H9 (cell line): ENCODE measurements at regions not wholly inside any gene's neighbourhood (a gene's known extent, or its start where the extent isn't known, plus 50 kb on each side); places are given as distances from the start of the nearest gene placed in this dataset.

Experiments
- DNase-seq: peaks from one replicate; pipeline ENCODE4 v3.0.0-alpha.2; 2017
- H2AFZ ChIP-seq: one replicate; pipeline ENCODE4 v1.6.1; 2013; ENCODE audit warnings: mild to moderate bottlenecking, low read length, control low read depth, moderate library complexity
- H2AK5ac ChIP-seq: 2 replicates; pipeline ENCODE4 v1.6.1; 2013; ENCODE audit warnings: low read length, control low read depth, mixed read lengths; ENCODE audit not compliant: insufficient read length
- H2BK120ac ChIP-seq: one replicate; pipeline ENCODE4 v1.6.1; 2013; ENCODE audit warnings: low read depth, mild to moderate bottlenecking, low read length, control low read depth, inconsistent platforms; ENCODE audit not compliant: poor library complexity, severe bottlenecking
- H2BK12ac ChIP-seq: 2 replicates; pipeline ENCODE4 v1.6.1; 2013; ENCODE audit warnings: low read length, control low read depth, mixed read lengths, low read depth; ENCODE audit not compliant: insufficient read length
- H2BK15ac ChIP-seq: 2 replicates; pipeline ENCODE4 v1.6.1; 2013; ENCODE audit warnings: low read depth, low read length, control low read depth
- H2BK20ac ChIP-seq: one replicate; pipeline ENCODE4 v1.6.1; 2013; ENCODE audit warnings: low read depth, mild to moderate bottlenecking, low read length, control low read depth, inconsistent platforms; ENCODE audit not compliant: poor library complexity, severe bottlenecking
- H2BK5ac ChIP-seq: 2 replicates; pipeline ENCODE4 v1.6.1; 2013; ENCODE audit warnings: low read length, control low read depth, mixed read lengths; ENCODE audit not compliant: insufficient read length
- H3K14ac ChIP-seq: 2 replicates; pipeline ENCODE4 v1.6.1; 2013; ENCODE audit warnings: low read length, control low read depth; ENCODE audit not compliant: insufficient read depth
- H3K18ac ChIP-seq: 2 replicates; pipeline ENCODE4 v1.6.1; 2013; ENCODE audit warnings: low read depth, mild to moderate bottlenecking, mixed read lengths, low read length, control low read depth; ENCODE audit not compliant: insufficient read length
- H3K23ac ChIP-seq: 2 replicates; pipeline ENCODE4 v1.6.1; 2013; ENCODE audit warnings: low read length, control low read depth, mixed read lengths, low read depth; ENCODE audit not compliant: insufficient read length
- H3K23me2 ChIP-seq: 2 replicates; pipeline ENCODE4 v1.6.1; 2013; ENCODE audit warnings: low read depth, mild to moderate bottlenecking, mixed read lengths, low read length, control low read depth; ENCODE audit not compliant: insufficient read length, poor library complexity, severe bottlenecking
- H3K27ac ChIP-seq: 2 replicates; pipeline ENCODE4 v1.5.1; 2013; ENCODE audit warnings: low read length, control low read depth, mixed read lengths, low read depth; ENCODE audit not compliant: insufficient read length
- H3K27me3 ChIP-seq: 2 replicates; pipeline ENCODE4 v1.6.1; 2013; ENCODE audit warnings: low read length, control low read depth, inconsistent platforms; ENCODE audit not compliant: insufficient read depth
- H3K4ac ChIP-seq: 2 replicates; pipeline ENCODE4 v1.6.1; 2013; ENCODE audit warnings: low read depth, mild to moderate bottlenecking, control low read depth, inconsistent platforms, low read length, moderate library complexity
- H3K4me1 ChIP-seq: 2 replicates; pipeline ENCODE4 v1.6.1; 2013; ENCODE audit warnings: low read length, control low read depth, inconsistent platforms; ENCODE audit not compliant: insufficient read depth
- H3K4me2 ChIP-seq: 2 replicates; pipeline ENCODE4 v1.6.1; 2013; ENCODE audit warnings: low read length, control low read depth, mixed read lengths; ENCODE audit not compliant: insufficient read length, insufficient read depth
- H3K56ac ChIP-seq: 2 replicates; pipeline ENCODE4 v1.6.1; 2013; ENCODE audit warnings: low read depth, mild to moderate bottlenecking, mixed read lengths, low read length, control low read depth; ENCODE audit not compliant: insufficient read length
- H3K79me1 ChIP-seq: 2 replicates; pipeline ENCODE4 v1.6.1; 2013; ENCODE audit warnings: low read depth, mild to moderate bottlenecking, moderate library complexity, low read length, control low read depth, inconsistent platforms; ENCODE audit not compliant: insufficient read depth, poor library complexity, severe bottlenecking
- H3K79me2 ChIP-seq: 2 replicates; pipeline ENCODE4 v1.6.1; 2013; ENCODE audit warnings: low read length, control low read depth, inconsistent platforms; ENCODE audit not compliant: insufficient read depth
- H3K9ac ChIP-seq: 2 replicates; pipeline ENCODE4 v1.6.1; 2013; ENCODE audit warnings: low read length, control low read depth, mixed read lengths; ENCODE audit not compliant: insufficient read length; ENCODE audit errors: extremely low read depth
- H3K9me3 ChIP-seq: one replicate; pipeline ENCODE4 v1.6.1; 2013; ENCODE audit warnings: low read depth, low read length, inconsistent platforms; ENCODE audit not compliant: control insufficient read depth
- H3T11ph ChIP-seq: one replicate; pipeline ENCODE4 v1.6.1; 2013; ENCODE audit warnings: mild to moderate bottlenecking, low read length, control low read depth, inconsistent platforms
- H4K20me1 ChIP-seq: one replicate; pipeline ENCODE4 v1.6.1; 2013; ENCODE audit not compliant: control insufficient read depth, insufficient read length, insufficient read depth
- H4K5ac ChIP-seq: 2 replicates; pipeline ENCODE4 v1.6.1; 2013; ENCODE audit warnings: low read depth, mild to moderate bottlenecking, mixed read lengths, low read length, control low read depth; ENCODE audit not compliant: insufficient read length
- H4K8ac ChIP-seq: replicated peaks from 2 replicates; pipeline ENCODE4 v1.6.1; 2013; ENCODE audit warnings: low read length, control low read depth, mixed read lengths, low read depth; ENCODE audit not compliant: insufficient read length
- H4K91ac ChIP-seq: 2 replicates; pipeline ENCODE4 v1.6.1; 2013; ENCODE audit warnings: low read depth, mild to moderate bottlenecking, moderate library complexity, mixed read lengths, low read length, control low read depth; ENCODE audit not compliant: insufficient read length
- H3K27ac Mint-ChIP-seq, 3 experiments: 2 replicates in 2 of 3; 3 replicates in 1 of 3; pipeline ENCODE4 v1.8.0; 2020 to 2021; ENCODE audit warnings: mixed read lengths in 3 of 3, mild to moderate bottlenecking in 1 of 3, moderate library complexity in 1 of 3
- H3K27me3 Mint-ChIP-seq: 2 replicates; pipeline ENCODE4 v1.8.0; 2021; ENCODE audit warnings: low read depth, mild to moderate bottlenecking, moderate library complexity, mixed read lengths
- H3K36me3 Mint-ChIP-seq, 3 experiments: 2 replicates in 2 of 3; 3 replicates in 1 of 3; pipeline ENCODE4 v1.8.0; 2020 to 2021; ENCODE audit warnings: low read depth in 3 of 3, mixed read lengths in 3 of 3; ENCODE audit not compliant: insufficient read depth in 1 of 3
- H3K4me1 Mint-ChIP-seq, 2 experiments: 2 replicates each; pipeline ENCODE4 v1.8.0; 2020; ENCODE audit warnings: mixed read lengths in 2 of 2
- H3K4me3 Mint-ChIP-seq, 2 experiments: 2 replicates in 1 of 2; 3 replicates in 1 of 2; pipeline ENCODE4 v1.8.0; 2020 to 2021; ENCODE audit warnings: mild to moderate bottlenecking in 2 of 2, mixed read lengths in 2 of 2, moderate library complexity in 1 of 2
- H3K9me3 Mint-ChIP-seq, 2 experiments: 2 replicates in 1 of 2; 3 replicates in 1 of 2; pipeline ENCODE4 v1.8.0; 2020; ENCODE audit warnings: mild to moderate bottlenecking in 2 of 2, mixed read lengths in 2 of 2, moderate library complexity in 1 of 2
- whole genome bisulfite sequencing: extraction: QIAGEN DNeasy Blood & Tissue Kit; methylation state at CpG from one replicate; pipeline ENCODE4 v1.1.7; 2013; ENCODE audit warnings: missing lambda C conversion rate, low lambda C conversion rate, mixed read lengths; ENCODE audit not compliant: insufficient read length; ENCODE audit errors: extremely low coverage; 5-methylcytosine and 5-hydroxymethylcytosine counted together
- TF ChIP-seq, protein P1 (sequence below): fragments of 200-600 bp; sonication (generic); conservative IDR thresholded peaks from 3 replicates; pipeline ENCODE4 v1.8.0; 2021; ENCODE audit warnings: antibody characterized with exemption, mild to moderate bottlenecking

DNA sequence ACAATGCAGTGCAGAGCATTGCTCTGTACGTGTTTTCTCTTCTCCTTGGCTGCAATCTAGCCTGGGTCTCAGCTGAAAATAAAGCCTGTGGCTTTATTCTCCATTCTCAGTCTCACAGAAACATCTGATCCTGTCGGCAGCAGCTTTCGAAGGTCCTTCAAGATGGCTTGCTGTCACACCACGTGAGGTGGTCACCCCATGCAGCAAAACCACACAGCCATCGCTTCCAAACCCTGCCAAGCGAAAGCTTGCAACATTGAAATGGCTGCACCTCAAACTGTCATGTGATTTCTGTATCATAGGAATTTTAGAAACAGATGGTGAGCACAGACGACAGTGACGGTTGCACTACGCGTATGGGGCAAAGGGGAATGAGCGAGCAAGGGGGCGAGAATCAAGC lies 98.5 kb upstream of the SMARCA2 start:
- H3K56ac ChIP-seq, result no peak overlapping the region
- H3K27ac Mint-ChIP-seq, result no peak overlapping the region; a peak in 2 of 7 replicates

More for the DNA sequence above, 98.5 kb upstream of the SMARCA2 start:
- Histone ChIP-seq H3K23ac (no peak overlapping the region), H3K79me1 (no peaks in the 10 kb centered on the region), H3K4ac (no peak overlapping the region), H3K18ac (no peak overlapping the region), H3K79me2 (no peaks in the 10 kb centered on the region), H3K4me1 (no peaks in the 10 kb centered on the region), H4K20me1 (no peaks in the 10 kb centered on the region), H3K9ac (no peak overlapping the region), H2AK5ac (no peak overlapping the region), H2BK15ac (no peak overlapping the region), H2AFZ (no peak overlapping the region), H3K4me2 (no peak overlapping the region), H4K8ac (no peak overlapping the region), H4K91ac (no peak overlapping the region), H3T11ph (no peak overlapping the region), H2BK120ac (no peak overlapping the region), H3K9me3 (no peaks in the 10 kb centered on the region), H3K27me3 (no peaks in the 10 kb centered on the region), H2BK5ac (no peak overlapping the region), H3K23me2 (no peaks in the 10 kb centered on the region), H2BK12ac (no peak overlapping the region), H4K5ac (no peak overlapping the region), H3K14ac (no peak overlapping the region), H2BK20ac (no peak overlapping the region), H3K27ac (no peak overlapping the region)
- no peaks in the 10 kb centered on the region for H3K36me3 Mint-ChIP-seq
- no peak for DNase-seq
- peaks cover 4% of the 10 kb centered on the region for H3K27me3 Mint-ChIP-seq
- no peak overlapping the region for H3K4me3 Mint-ChIP-seq
- peaks cover 0 to 2% of the 10 kb centered on the region in 2 experiments; a peak in 2 of 5 replicates for H3K9me3 Mint-ChIP-seq
- TF ChIP-seq, protein P1, sequence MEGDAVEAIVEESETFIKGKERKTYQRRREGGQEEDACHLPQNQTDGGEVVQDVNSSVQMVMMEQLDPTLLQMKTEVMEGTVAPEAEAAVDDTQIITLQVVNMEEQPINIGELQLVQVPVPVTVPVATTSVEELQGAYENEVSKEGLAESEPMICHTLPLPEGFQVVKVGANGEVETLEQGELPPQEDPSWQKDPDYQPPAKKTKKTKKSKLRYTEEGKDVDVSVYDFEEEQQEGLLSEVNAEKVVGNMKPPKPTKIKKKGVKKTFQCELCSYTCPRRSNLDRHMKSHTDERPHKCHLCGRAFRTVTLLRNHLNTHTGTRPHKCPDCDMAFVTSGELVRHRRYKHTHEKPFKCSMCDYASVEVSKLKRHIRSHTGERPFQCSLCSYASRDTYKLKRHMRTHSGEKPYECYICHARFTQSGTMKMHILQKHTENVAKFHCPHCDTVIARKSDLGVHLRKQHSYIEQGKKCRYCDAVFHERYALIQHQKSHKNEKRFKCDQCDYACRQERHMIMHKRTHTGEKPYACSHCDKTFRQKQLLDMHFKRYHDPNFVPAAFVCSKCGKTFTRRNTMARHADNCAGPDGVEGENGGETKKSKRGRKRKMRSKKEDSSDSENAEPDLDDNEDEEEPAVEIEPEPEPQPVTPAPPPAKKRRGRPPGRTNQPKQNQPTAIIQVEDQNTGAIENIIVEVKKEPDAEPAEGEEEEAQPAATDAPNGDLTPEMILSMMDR, result no peak
- WGBS, result no CpG with 5 or more reads among the region's 12 CpGs
- H3K4me1 Mint-ChIP-seq, result peaks cover 7 to 18% of the 10 kb centered on the region in 2 experiments
